ENCODE measurements at regions not wholly inside any gene's neighbourhood (a gene's known extent, or its start where the extent isn't known, plus 50 kb on each side); places are given as distances from the start of the nearest gene placed in this dataset.
"Not testable (repeated sequence)": the region's sequence is repeated elsewhere in the genome, so short reads cannot be mapped to it uniquely, and the experiment has no call there.

GRCh38 chr1:120954736-120955135, 65.2 kb downstream of the PPIAL4A start:
- no peak for DNase-seq
- Histone ChIP-seq H3K4ac (ENCODE audit: low read depth in 1 of 2, low read length in 2 of 2) (no peak overlapping the region), H2AK5ac (ENCODE audit: low read length, severe bottlenecking) (no peak overlapping the region), H3K23ac (ENCODE audit: low read length in 2 of 2) (no peak overlapping the region), H4K8ac (ENCODE audit: low read length) (no peak overlapping the region), H3K27me3 (ENCODE audit: control insufficient read depth in 1 of 2, insufficient read depth in 1 of 2, low read length in 2 of 2) (no peaks in the 10 kb centered on the region), H3K27ac (ENCODE audit: low read length, poor library complexity, severe bottlenecking) (no peak overlapping the region), H3K79me1 (replicated peaks; ENCODE audit: low read length, poor library complexity, severe bottlenecking) (no peaks in the 10 kb centered on the region), H3K14ac (ENCODE audit: low read length in 2 of 2) (no peak overlapping the region), H2BK12ac (ENCODE audit: low read length in 2 of 2) (no peak overlapping the region), H2BK120ac (ENCODE audit: low read depth, low read length) (no peak overlapping the region), H3K18ac (ENCODE audit: low read depth in 1 of 2, low read length in 2 of 2) (no peak overlapping the region), H3K4me1 (ENCODE audit: control insufficient read depth, insufficient read depth, low read depth, low read length) (no peaks in the 10 kb centered on the region), H2BK5ac (ENCODE audit: low read depth, low read length, poor library complexity, severe bottlenecking) (no peak overlapping the region), H4K91ac (ENCODE audit: low read length) (no peak overlapping the region), H3K4me3 (ENCODE audit: insufficient read depth in 1 of 2, low read depth in 1 of 2, low read length in 2 of 2) (no peak overlapping the region), H2BK15ac (ENCODE audit: low read depth, poor library complexity, severe bottlenecking) (no peak overlapping the region), H3K36me3 (ENCODE audit: control insufficient read depth in 1 of 2, insufficient read depth in 2 of 2, low read depth in 1 of 2, low read length in 2 of 2) (peaks cover 0 to 3% of the 10 kb centered on the region in 2 experiments), H2AFZ (ENCODE audit: low read depth, low read length) (no peak overlapping the region), H3K4me2 (ENCODE audit: low read length, poor library complexity, severe bottlenecking) (no peak overlapping the region), H3K9ac (ENCODE audit: low read length) (no peak overlapping the region), H3K9me3 (ENCODE audit: control insufficient read depth, low read length) (no peaks in the 10 kb centered on the region)
- WGBS: 88% methylated on average over 21 of the region's 21 CpGs

- H3K18ac ChIP-seq (ENCODE audit: low read depth in 1 of 2, low read length in 2 of 2); H3K27ac ChIP-seq (ENCODE audit: low read length, poor library complexity, severe bottlenecking); H3K4me2 ChIP-seq (ENCODE audit: low read length, poor library complexity, severe bottlenecking); H2AK5ac ChIP-seq (ENCODE audit: low read length, severe bottlenecking); H3K9ac ChIP-seq (ENCODE audit: low read length); H3K4ac ChIP-seq (ENCODE audit: low read depth in 1 of 2, low read length in 2 of 2); H3K4me1 ChIP-seq (ENCODE audit: control insufficient read depth, insufficient read depth, low read depth, low read length); H3K14ac ChIP-seq (ENCODE audit: low read length in 2 of 2); H3K27me3 ChIP-seq (ENCODE audit: control insufficient read depth in 1 of 2, insufficient read depth in 1 of 2, low read length in 2 of 2); H2BK120ac ChIP-seq (ENCODE audit: low read depth, low read length); H3K23ac ChIP-seq (ENCODE audit: low read length in 2 of 2); H4K91ac ChIP-seq (ENCODE audit: low read length); H3K36me3 ChIP-seq (ENCODE audit: control insufficient read depth in 1 of 2, insufficient read depth in 2 of 2, low read depth in 1 of 2, low read length in 2 of 2); H3K9me3 ChIP-seq (ENCODE audit: control insufficient read depth, low read length); H3K4me3 ChIP-seq (ENCODE audit: insufficient read depth in 1 of 2, low read depth in 1 of 2, low read length in 2 of 2); DNase-seq; H2AFZ ChIP-seq (ENCODE audit: low read depth, low read length); H3K79me1 ChIP-seq (replicated peaks; ENCODE audit: low read length, poor library complexity, severe bottlenecking); H4K8ac ChIP-seq (ENCODE audit: low read length); H2BK5ac ChIP-seq (ENCODE audit: low read depth, low read length, poor library complexity, severe bottlenecking); H2BK12ac ChIP-seq (ENCODE audit: low read length in 2 of 2); H2BK15ac ChIP-seq (ENCODE audit: low read depth, poor library complexity, severe bottlenecking): not testable (repeated sequence)
- WGBS: 24% methylated on average over 2 of the region's 2 CpGs
Observed at GRCh38 chr1:120955961-120956360, 66.4 kb downstream of the PPIAL4A start.

DNA sequence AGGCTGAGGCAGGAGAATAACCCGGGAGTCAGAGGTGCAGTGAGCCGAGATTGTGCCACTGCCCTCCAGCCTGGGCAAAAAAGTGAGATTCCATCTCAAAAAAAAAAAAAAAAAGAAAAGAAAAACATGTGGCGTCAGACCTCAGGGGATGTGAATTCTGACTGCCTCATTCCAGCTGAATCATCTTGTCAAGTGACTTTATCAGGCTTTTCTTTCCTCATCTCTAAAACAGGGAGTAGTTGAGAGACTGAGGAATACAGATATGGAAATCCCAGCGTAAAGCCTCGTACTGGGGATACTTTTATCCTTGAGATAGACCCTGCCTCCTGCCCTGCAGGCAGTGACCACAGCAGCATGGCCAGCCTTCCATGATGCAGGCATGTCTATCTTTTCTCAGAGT, 76.4 kb downstream of the PPIAL4A start:
- not testable (repeated sequence) for H3K4ac ChIP-seq (ENCODE audit: low read depth in 1 of 2, low read length in 2 of 2); H3K14ac ChIP-seq (ENCODE audit: low read length in 2 of 2); H3K9ac ChIP-seq (ENCODE audit: low read length); H2BK15ac ChIP-seq (ENCODE audit: low read depth, poor library complexity, severe bottlenecking); H3K18ac ChIP-seq (ENCODE audit: low read depth in 1 of 2, low read length in 2 of 2); DNase-seq; H2AFZ ChIP-seq (ENCODE audit: low read depth, low read length); H3K4me1 ChIP-seq (ENCODE audit: control insufficient read depth, insufficient read depth, low read depth, low read length); H2BK12ac ChIP-seq (ENCODE audit: low read length in 2 of 2); H3K79me1 ChIP-seq (replicated peaks; ENCODE audit: low read length, poor library complexity, severe bottlenecking); H3K23ac ChIP-seq (ENCODE audit: low read length in 2 of 2); H3K4me2 ChIP-seq (ENCODE audit: low read length, poor library complexity, severe bottlenecking); H4K91ac ChIP-seq (ENCODE audit: low read length); H4K8ac ChIP-seq (ENCODE audit: low read length); H2AK5ac ChIP-seq (ENCODE audit: low read length, severe bottlenecking); H3K9me3 ChIP-seq (ENCODE audit: control insufficient read depth, low read length); H3K36me3 ChIP-seq (ENCODE audit: control insufficient read depth in 1 of 2, insufficient read depth in 2 of 2, low read depth in 1 of 2, low read length in 2 of 2); H2BK120ac ChIP-seq (ENCODE audit: low read depth, low read length); H2BK5ac ChIP-seq (ENCODE audit: low read depth, low read length, poor library complexity, severe bottlenecking); H3K27me3 ChIP-seq (ENCODE audit: control insufficient read depth in 1 of 2, insufficient read depth in 1 of 2, low read length in 2 of 2); H3K27ac ChIP-seq (ENCODE audit: low read length, poor library complexity, severe bottlenecking)
- peak overlapping the region in 1 of 2 experiments; percentile 51 for H3K4me3 ChIP-seq (ENCODE audit: insufficient read depth in 1 of 2, low read depth in 1 of 2, low read length in 2 of 2)
- WGBS: no CpG with 5 or more reads among the region's 5 CpGs

DNA sequence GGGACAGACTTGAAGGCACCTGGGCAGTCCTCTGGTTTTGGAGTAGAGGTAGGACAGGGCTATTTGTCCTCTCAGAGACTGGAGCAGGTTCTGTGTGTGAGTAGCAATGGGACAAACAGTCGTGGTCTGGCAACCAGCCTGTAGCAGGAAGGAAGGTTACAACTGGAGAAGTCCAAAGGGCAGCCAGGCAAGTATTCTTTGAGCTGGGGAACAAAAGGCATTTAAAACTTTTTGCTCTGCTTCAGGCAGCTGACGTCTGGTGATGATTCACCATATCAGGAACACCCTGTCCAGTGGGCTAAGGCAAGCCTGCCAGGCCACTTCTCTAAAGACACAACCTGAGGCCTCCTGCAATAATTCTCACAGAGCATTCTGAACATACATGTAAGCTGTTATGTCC, 83.3 kb downstream of the PPIAL4A start:
- H2BK12ac ChIP-seq (ENCODE audit: low read length in 2 of 2); H3K18ac ChIP-seq (ENCODE audit: low read depth in 1 of 2, low read length in 2 of 2); H2BK15ac ChIP-seq (ENCODE audit: low read depth, poor library complexity, severe bottlenecking); H4K91ac ChIP-seq (ENCODE audit: low read length); H2AFZ ChIP-seq (ENCODE audit: low read depth, low read length); H2BK5ac ChIP-seq (ENCODE audit: low read depth, low read length, poor library complexity, severe bottlenecking); H3K4ac ChIP-seq (ENCODE audit: low read depth in 1 of 2, low read length in 2 of 2); H3K36me3 ChIP-seq (ENCODE audit: control insufficient read depth in 1 of 2, insufficient read depth in 2 of 2, low read depth in 1 of 2, low read length in 2 of 2); H2AK5ac ChIP-seq (ENCODE audit: low read length, severe bottlenecking); H3K4me3 ChIP-seq (ENCODE audit: insufficient read depth in 1 of 2, low read depth in 1 of 2, low read length in 2 of 2); H2BK120ac ChIP-seq (ENCODE audit: low read depth, low read length); H3K9ac ChIP-seq (ENCODE audit: low read length); H3K79me1 ChIP-seq (replicated peaks; ENCODE audit: low read length, poor library complexity, severe bottlenecking); H3K9me3 ChIP-seq (ENCODE audit: control insufficient read depth, low read length); H3K4me1 ChIP-seq (ENCODE audit: control insufficient read depth, insufficient read depth, low read depth, low read length); H3K14ac ChIP-seq (ENCODE audit: low read length in 2 of 2); H3K27ac ChIP-seq (ENCODE audit: low read length, poor library complexity, severe bottlenecking); H4K8ac ChIP-seq (ENCODE audit: low read length); H3K27me3 ChIP-seq (ENCODE audit: control insufficient read depth in 1 of 2, insufficient read depth in 1 of 2, low read length in 2 of 2); H3K4me2 ChIP-seq (ENCODE audit: low read length, poor library complexity, severe bottlenecking); H3K23ac ChIP-seq (ENCODE audit: low read length in 2 of 2): not testable (repeated sequence)
- peak; percentile 3 for DNase-seq
- 0% methylated on average over 1 of the region's 2 CpGs for WGBS

All from mesenchymal stem cell (in vitro differentiated cells and primary cell).